D721Med (cell line): ENCODE measurements at regions not wholly inside any gene's neighbourhood (a gene's known extent, or its start where the extent isn't known, plus 50 kb on each side); places are given as distances from the start of the nearest gene placed in this dataset.

Experiments used
- DNase-seq: peaks from one replicate; pipeline ENCODE4 v3.0.0; 2011; ENCODE audit warnings: low spot score; ENCODE audit not compliant: insufficient read length
- FAIRE-seq: peaks from 2 replicates; lab custom pipeline; 2011; peaks lifted over from hg19 to GRCh38; lab: Jason Lieb, UNC
- TF ChIP-seq, protein P1 (sequence below): IDR thresholded peaks from 2 replicates; pipeline ENCODE4 v1.5.1; 2012; ENCODE audit warnings: mild to moderate bottlenecking, control low read depth; ENCODE audit not compliant: insufficient read depth; ENCODE audit errors: missing control alignments

DNA sequence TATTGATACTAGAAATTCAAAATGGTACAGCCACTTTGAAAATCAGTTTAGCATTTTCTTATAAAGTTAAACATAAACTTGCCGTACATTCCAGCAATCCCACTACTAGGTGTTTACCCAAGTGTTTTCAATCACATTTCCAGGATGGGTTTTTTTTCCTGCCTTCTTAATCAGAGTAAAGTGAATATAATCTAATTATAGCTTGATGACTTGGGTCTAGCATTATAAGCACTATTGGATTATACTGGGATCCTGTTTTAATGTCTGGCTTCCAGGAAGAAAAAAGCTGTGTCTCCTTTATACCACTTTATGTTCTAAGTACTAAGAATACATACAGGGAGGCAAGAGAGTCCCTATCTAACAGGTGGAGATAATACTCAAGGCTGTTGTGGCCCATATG is 103.3 kb upstream of the KLHL13 start:
- no peak for FAIRE-seq

DNA sequence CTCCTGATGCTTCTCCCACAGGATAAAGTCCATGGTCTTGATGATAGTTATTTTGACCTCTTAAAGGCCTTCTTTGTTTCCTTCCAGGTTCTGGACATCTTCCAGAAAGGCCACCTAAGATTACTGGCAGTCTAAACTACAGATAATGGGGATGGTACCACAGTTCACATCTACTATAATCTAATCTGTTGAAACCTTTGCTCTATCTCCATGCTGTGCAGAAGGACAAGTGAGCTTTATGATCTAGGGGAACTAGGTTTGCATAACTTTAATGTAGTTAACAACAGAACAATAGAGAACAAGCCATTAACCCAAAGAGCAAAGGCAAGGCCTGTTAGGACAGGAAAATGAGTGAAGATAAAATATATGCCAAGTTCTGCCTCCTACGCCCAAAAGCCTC is 103.9 kb upstream of the KLHL13 start:
- FAIRE-seq (no peak), DNase-seq (no peak)
- TF ChIP-seq, protein P1, sequence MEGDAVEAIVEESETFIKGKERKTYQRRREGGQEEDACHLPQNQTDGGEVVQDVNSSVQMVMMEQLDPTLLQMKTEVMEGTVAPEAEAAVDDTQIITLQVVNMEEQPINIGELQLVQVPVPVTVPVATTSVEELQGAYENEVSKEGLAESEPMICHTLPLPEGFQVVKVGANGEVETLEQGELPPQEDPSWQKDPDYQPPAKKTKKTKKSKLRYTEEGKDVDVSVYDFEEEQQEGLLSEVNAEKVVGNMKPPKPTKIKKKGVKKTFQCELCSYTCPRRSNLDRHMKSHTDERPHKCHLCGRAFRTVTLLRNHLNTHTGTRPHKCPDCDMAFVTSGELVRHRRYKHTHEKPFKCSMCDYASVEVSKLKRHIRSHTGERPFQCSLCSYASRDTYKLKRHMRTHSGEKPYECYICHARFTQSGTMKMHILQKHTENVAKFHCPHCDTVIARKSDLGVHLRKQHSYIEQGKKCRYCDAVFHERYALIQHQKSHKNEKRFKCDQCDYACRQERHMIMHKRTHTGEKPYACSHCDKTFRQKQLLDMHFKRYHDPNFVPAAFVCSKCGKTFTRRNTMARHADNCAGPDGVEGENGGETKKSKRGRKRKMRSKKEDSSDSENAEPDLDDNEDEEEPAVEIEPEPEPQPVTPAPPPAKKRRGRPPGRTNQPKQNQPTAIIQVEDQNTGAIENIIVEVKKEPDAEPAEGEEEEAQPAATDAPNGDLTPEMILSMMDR, result no peak

More for the DNA sequence above, 103.3 kb upstream of the KLHL13 start:
- no peak for DNase-seq
- TF ChIP-seq, protein P1, result no peak

DNA sequence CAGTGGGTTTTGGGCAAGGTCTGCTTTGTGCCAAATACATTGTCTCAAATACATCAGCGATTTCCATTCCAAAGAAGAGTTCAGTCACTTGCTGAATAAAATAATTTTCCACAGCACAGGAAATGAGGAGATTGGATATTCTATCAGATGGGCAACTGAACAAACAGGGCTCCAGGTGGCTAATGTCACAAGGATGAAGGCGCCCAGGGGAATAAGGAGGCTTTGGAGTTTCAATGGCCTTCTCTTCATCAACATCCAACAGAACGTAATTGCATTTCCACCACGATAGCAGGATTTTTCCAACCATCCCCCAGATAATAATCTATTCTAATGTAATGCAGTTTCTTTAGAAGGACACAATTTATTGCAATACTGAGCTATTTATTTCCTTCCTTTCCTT is 104.7 kb upstream of the KLHL13 start:
- DNase-seq, result no peak
- FAIRE-seq, result no peak
- TF ChIP-seq, protein P1, result no peak

DNA sequence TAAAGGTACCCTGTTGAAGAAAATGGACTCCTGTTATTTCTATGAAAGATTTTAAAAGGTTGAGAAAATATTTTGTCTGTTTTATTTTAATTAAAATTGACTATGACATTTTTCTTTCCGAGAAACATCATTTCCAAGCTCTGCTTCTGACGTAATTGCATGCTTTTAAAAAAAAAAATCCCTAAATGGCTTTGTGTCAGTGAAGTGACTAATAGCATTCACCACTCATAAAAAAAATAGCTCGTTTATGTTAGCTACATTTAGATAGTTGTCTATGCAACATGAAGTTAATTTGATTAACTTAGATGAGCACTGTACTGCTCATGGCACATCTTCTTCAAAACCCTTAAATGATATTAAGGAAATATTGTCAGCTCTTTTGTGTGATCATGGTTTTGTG is 105.1 kb upstream of the KLHL13 start:
- no peak for FAIRE-seq
- DNase-seq, result no peak
- TF ChIP-seq, protein P1, result no peak

DNA sequence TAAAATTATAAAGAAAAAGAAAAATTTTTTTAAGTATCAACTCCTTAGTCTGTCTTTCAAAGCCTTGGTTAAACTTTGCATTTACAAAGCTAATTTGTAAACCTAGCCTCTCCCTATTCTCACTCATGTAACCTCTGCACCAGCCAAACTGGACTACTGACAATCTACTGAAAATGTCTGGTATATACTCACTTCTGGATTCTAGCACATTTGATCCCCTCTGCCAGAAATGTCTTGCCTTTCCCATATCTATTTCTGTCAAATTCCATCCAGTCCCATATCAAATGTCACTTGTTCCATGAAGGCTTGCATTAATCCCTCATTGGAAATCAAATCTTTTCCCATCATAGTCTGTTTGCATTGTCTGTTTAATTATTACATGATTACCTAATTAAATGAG is 105.8 kb upstream of the KLHL13 start:
- DNase-seq, result no peak
- TF ChIP-seq, protein P1, result no peak
- FAIRE-seq, result no peak

DNA sequence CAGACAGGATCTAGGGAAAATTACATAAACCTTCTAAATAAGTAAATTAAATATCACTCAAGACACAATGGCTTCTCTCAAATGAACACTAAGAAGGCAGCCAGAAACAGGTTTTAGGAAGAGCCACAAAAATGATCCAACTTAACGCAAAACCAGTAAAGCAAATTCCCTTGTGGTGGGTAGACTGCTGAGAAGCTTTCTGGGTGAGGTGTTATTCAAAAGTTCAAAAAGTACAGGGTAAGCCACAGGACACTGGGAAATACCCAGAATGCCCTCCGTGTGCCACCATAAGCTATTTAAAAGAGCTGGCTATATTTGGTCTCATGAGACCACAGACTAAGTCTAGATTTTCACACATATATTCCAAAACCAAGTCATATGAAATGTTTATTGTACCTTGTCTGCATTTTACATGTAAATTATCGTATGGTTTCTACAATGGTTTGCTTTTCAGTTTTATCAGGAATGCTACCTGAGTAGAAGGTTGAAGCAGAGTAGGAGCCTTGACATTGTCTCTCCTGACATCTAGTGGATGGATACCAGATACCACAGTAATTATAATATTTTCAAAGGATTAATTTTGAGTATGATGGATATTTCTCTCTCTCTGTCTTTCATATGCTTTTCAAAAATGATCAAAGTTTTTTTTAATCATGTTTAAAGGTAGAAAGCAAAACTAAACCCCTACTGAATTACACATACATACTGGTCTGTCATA is 109.3 kb upstream of the KLHL13 start:
- TF ChIP-seq, protein P1, result peak; percentile 28
- FAIRE-seq, result no peak
- no peak for DNase-seq

DNA sequence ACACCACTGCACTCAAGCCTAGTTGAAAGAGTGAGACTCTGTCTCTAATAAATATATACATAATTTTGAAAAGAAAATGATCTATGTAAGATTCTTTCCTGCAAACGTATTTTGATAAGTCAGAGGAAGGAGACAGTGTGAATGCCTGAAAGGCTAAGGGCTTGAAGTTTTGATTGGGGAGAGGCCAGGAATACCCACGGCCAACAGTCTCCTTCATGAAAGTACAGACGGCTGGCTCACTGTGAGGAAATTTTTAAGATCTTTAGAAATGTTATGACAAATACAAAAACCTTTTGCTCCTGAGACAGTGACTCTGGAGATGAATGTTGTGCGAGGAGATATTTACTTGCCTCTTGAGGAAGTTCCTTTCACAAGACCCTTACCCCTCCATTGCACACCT is 111.4 kb upstream of the KLHL13 start:
- DNase-seq, result no peak
- no peak for FAIRE-seq
- TF ChIP-seq, protein P1, result no peak
